H9 (cell line): ENCODE measurements at regions not wholly inside any gene's neighbourhood (a gene's known extent, or its start where the extent isn't known, plus 50 kb on each side); places are given as distances from the start of the nearest gene placed in this dataset.

Experiments
- DNase-seq: peaks from one replicate; pipeline ENCODE4 v3.0.0-alpha.2; 2017
- H2AFZ ChIP-seq: one replicate; pipeline ENCODE4 v1.6.1; 2013; ENCODE audit warnings: mild to moderate bottlenecking, low read length, control low read depth, moderate library complexity
- H2AK5ac ChIP-seq: 2 replicates; pipeline ENCODE4 v1.6.1; 2013; ENCODE audit warnings: low read length, control low read depth, mixed read lengths; ENCODE audit not compliant: insufficient read length
- H2BK120ac ChIP-seq: one replicate; pipeline ENCODE4 v1.6.1; 2013; ENCODE audit warnings: low read depth, mild to moderate bottlenecking, low read length, control low read depth, inconsistent platforms; ENCODE audit not compliant: poor library complexity, severe bottlenecking
- H2BK12ac ChIP-seq: 2 replicates; pipeline ENCODE4 v1.6.1; 2013; ENCODE audit warnings: low read length, control low read depth, mixed read lengths, low read depth; ENCODE audit not compliant: insufficient read length
- H2BK15ac ChIP-seq: 2 replicates; pipeline ENCODE4 v1.6.1; 2013; ENCODE audit warnings: low read depth, low read length, control low read depth
- H2BK20ac ChIP-seq: one replicate; pipeline ENCODE4 v1.6.1; 2013; ENCODE audit warnings: low read depth, mild to moderate bottlenecking, low read length, control low read depth, inconsistent platforms; ENCODE audit not compliant: poor library complexity, severe bottlenecking
- H2BK5ac ChIP-seq: 2 replicates; pipeline ENCODE4 v1.6.1; 2013; ENCODE audit warnings: low read length, control low read depth, mixed read lengths; ENCODE audit not compliant: insufficient read length
- H3K14ac ChIP-seq: 2 replicates; pipeline ENCODE4 v1.6.1; 2013; ENCODE audit warnings: low read length, control low read depth; ENCODE audit not compliant: insufficient read depth
- H3K18ac ChIP-seq: 2 replicates; pipeline ENCODE4 v1.6.1; 2013; ENCODE audit warnings: low read depth, mild to moderate bottlenecking, mixed read lengths, low read length, control low read depth; ENCODE audit not compliant: insufficient read length
- H3K23ac ChIP-seq: 2 replicates; pipeline ENCODE4 v1.6.1; 2013; ENCODE audit warnings: low read length, control low read depth, mixed read lengths, low read depth; ENCODE audit not compliant: insufficient read length
- H3K23me2 ChIP-seq: 2 replicates; pipeline ENCODE4 v1.6.1; 2013; ENCODE audit warnings: low read depth, mild to moderate bottlenecking, mixed read lengths, low read length, control low read depth; ENCODE audit not compliant: insufficient read length, poor library complexity, severe bottlenecking
- H3K27ac ChIP-seq: 2 replicates; pipeline ENCODE4 v1.5.1; 2013; ENCODE audit warnings: low read length, control low read depth, mixed read lengths, low read depth; ENCODE audit not compliant: insufficient read length
- H3K27me3 ChIP-seq: 2 replicates; pipeline ENCODE4 v1.6.1; 2013; ENCODE audit warnings: low read length, control low read depth, inconsistent platforms; ENCODE audit not compliant: insufficient read depth
- H3K4ac ChIP-seq: 2 replicates; pipeline ENCODE4 v1.6.1; 2013; ENCODE audit warnings: low read depth, mild to moderate bottlenecking, control low read depth, inconsistent platforms, low read length, moderate library complexity
- H3K4me1 ChIP-seq: 2 replicates; pipeline ENCODE4 v1.6.1; 2013; ENCODE audit warnings: low read length, control low read depth, inconsistent platforms; ENCODE audit not compliant: insufficient read depth
- H3K4me2 ChIP-seq: 2 replicates; pipeline ENCODE4 v1.6.1; 2013; ENCODE audit warnings: low read length, control low read depth, mixed read lengths; ENCODE audit not compliant: insufficient read length, insufficient read depth
- H3K56ac ChIP-seq: 2 replicates; pipeline ENCODE4 v1.6.1; 2013; ENCODE audit warnings: low read depth, mild to moderate bottlenecking, mixed read lengths, low read length, control low read depth; ENCODE audit not compliant: insufficient read length
- H3K79me1 ChIP-seq: 2 replicates; pipeline ENCODE4 v1.6.1; 2013; ENCODE audit warnings: low read depth, mild to moderate bottlenecking, moderate library complexity, low read length, control low read depth, inconsistent platforms; ENCODE audit not compliant: insufficient read depth, poor library complexity, severe bottlenecking
- H3K79me2 ChIP-seq: 2 replicates; pipeline ENCODE4 v1.6.1; 2013; ENCODE audit warnings: low read length, control low read depth, inconsistent platforms; ENCODE audit not compliant: insufficient read depth
- H3K9ac ChIP-seq: 2 replicates; pipeline ENCODE4 v1.6.1; 2013; ENCODE audit warnings: low read length, control low read depth, mixed read lengths; ENCODE audit not compliant: insufficient read length; ENCODE audit errors: extremely low read depth
- H3K9me3 ChIP-seq: one replicate; pipeline ENCODE4 v1.6.1; 2013; ENCODE audit warnings: low read depth, low read length, inconsistent platforms; ENCODE audit not compliant: control insufficient read depth
- H3T11ph ChIP-seq: one replicate; pipeline ENCODE4 v1.6.1; 2013; ENCODE audit warnings: mild to moderate bottlenecking, low read length, control low read depth, inconsistent platforms
- H4K20me1 ChIP-seq: one replicate; pipeline ENCODE4 v1.6.1; 2013; ENCODE audit not compliant: control insufficient read depth, insufficient read length, insufficient read depth
- H4K5ac ChIP-seq: 2 replicates; pipeline ENCODE4 v1.6.1; 2013; ENCODE audit warnings: low read depth, mild to moderate bottlenecking, mixed read lengths, low read length, control low read depth; ENCODE audit not compliant: insufficient read length
- H4K8ac ChIP-seq: replicated peaks from 2 replicates; pipeline ENCODE4 v1.6.1; 2013; ENCODE audit warnings: low read length, control low read depth, mixed read lengths, low read depth; ENCODE audit not compliant: insufficient read length
- H4K91ac ChIP-seq: 2 replicates; pipeline ENCODE4 v1.6.1; 2013; ENCODE audit warnings: low read depth, mild to moderate bottlenecking, moderate library complexity, mixed read lengths, low read length, control low read depth; ENCODE audit not compliant: insufficient read length
- H3K27ac Mint-ChIP-seq, 3 experiments: 2 replicates in 2 of 3; 3 replicates in 1 of 3; pipeline ENCODE4 v1.8.0; 2020 to 2021; ENCODE audit warnings: mixed read lengths in 3 of 3, mild to moderate bottlenecking in 1 of 3, moderate library complexity in 1 of 3
- H3K27me3 Mint-ChIP-seq: 2 replicates; pipeline ENCODE4 v1.8.0; 2021; ENCODE audit warnings: low read depth, mild to moderate bottlenecking, moderate library complexity, mixed read lengths
- H3K36me3 Mint-ChIP-seq, 3 experiments: 2 replicates in 2 of 3; 3 replicates in 1 of 3; pipeline ENCODE4 v1.8.0; 2020 to 2021; ENCODE audit warnings: low read depth in 3 of 3, mixed read lengths in 3 of 3; ENCODE audit not compliant: insufficient read depth in 1 of 3
- H3K4me1 Mint-ChIP-seq, 2 experiments: 2 replicates each; pipeline ENCODE4 v1.8.0; 2020; ENCODE audit warnings: mixed read lengths in 2 of 2
- H3K4me3 Mint-ChIP-seq, 2 experiments: 2 replicates in 1 of 2; 3 replicates in 1 of 2; pipeline ENCODE4 v1.8.0; 2020 to 2021; ENCODE audit warnings: mild to moderate bottlenecking in 2 of 2, mixed read lengths in 2 of 2, moderate library complexity in 1 of 2
- H3K9me3 Mint-ChIP-seq, 2 experiments: 2 replicates in 1 of 2; 3 replicates in 1 of 2; pipeline ENCODE4 v1.8.0; 2020; ENCODE audit warnings: mild to moderate bottlenecking in 2 of 2, mixed read lengths in 2 of 2, moderate library complexity in 1 of 2
- CTCF ChIP-seq: fragments of 200-600 bp; sonication (generic); conservative IDR thresholded peaks from 3 replicates; pipeline ENCODE4 v1.8.0; 2021; ENCODE audit warnings: antibody characterized with exemption, mild to moderate bottlenecking
- WGBS: extraction: QIAGEN DNeasy Blood & Tissue Kit; methylation state at CpG from one replicate; pipeline ENCODE4 v1.1.7; 2013; ENCODE audit warnings: missing lambda C conversion rate, low lambda C conversion rate, mixed read lengths; ENCODE audit not compliant: insufficient read length; ENCODE audit errors: extremely low coverage; 5-methylcytosine and 5-hydroxymethylcytosine counted together

DNA sequence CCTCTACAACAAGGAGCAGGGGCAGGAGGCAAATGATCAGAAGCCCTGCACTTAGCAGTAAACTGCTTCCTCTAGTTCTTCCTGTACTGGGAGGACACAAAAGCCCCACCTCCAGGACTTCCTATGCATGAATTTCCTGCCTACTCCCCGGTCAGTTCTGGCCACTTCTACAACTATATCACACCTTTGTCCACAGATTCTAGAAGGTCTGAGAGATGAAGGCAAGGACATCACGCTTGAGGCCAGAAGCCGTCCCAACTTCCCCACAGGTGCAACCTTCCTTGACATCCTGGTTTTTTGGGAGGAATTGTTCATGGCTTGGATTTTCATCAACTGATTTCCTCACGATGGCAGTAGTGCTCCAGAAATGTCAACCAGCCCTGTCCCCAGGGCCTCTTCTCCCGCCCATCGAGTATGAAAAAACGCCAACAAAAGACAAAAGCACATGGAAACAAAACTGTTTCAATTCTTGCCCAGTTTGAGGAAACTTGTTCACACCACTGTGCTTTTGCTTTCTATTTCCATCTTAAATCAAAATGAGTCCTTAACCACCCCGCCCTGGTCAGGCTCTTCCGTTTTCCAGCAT, 206.5 kb upstream of the STK26 start:
- peaks cover 28 to 46% of the 10 kb centered on the region in 2 experiments for H3K9me3 Mint-ChIP-seq
- no peak for DNase-seq

More for the DNA sequence above, 206.5 kb upstream of the STK26 start:
- Histone ChIP-seq H2BK12ac (no peak overlapping the region), H3K18ac (no peak overlapping the region), H3K4ac (no peak overlapping the region), H2AK5ac (no peak overlapping the region), H3K4me2 (no peak overlapping the region), H3K56ac (no peak overlapping the region), H3K79me2 (peaks cover 8% of the 10 kb centered on the region; the same call in 1 of the 2 replicates), H2BK20ac (no peak overlapping the region), H3K9me3 (peaks cover 14% of the 10 kb centered on the region), H3K23me2 (no peaks in the 10 kb centered on the region), H2BK120ac (no peak overlapping the region), H3K9ac (no peak overlapping the region), H2AFZ (no peak overlapping the region), H4K5ac (no peak overlapping the region), H2BK5ac (no peak overlapping the region), H3K23ac (no peak overlapping the region), H3K79me1 (peaks cover 3% of the 10 kb centered on the region), H3K14ac (no peak overlapping the region), H3T11ph (no peak overlapping the region), H4K91ac (no peak overlapping the region), H3K27ac (no peak overlapping the region), H3K27me3 (peaks cover 2% of the 10 kb centered on the region; the same call in 1 of the 2 replicates), H4K8ac (no peak overlapping the region), H2BK15ac (no peak overlapping the region), H4K20me1 (no peaks in the 10 kb centered on the region), H3K4me1 (no peaks in the 10 kb centered on the region)
- no peak for TF ChIP-seq CTCF
- H3K27ac Mint-ChIP-seq: peak overlapping the region in 1 of 3 experiments; percentile 0; a peak in 1 of 7 replicates
- no peaks in the 10 kb centered on the region for H3K4me1 Mint-ChIP-seq
- H3K36me3 Mint-ChIP-seq: peaks cover 77 to 84% (median 82%) of the 10 kb centered on the region in 3 experiments
- no peak overlapping the region for H3K4me3 Mint-ChIP-seq
- H3K27me3 Mint-ChIP-seq: no peaks in the 10 kb centered on the region
- WGBS: no CpG with 5 or more reads among the region's 9 CpGs
